Keratinocyte (primary cell): ENCODE measurements at regions not wholly inside any gene's neighbourhood (a gene's known extent, or its start where the extent isn't known, plus 50 kb on each side); places are given as distances from the start of the nearest gene placed in this dataset.

Experiments used
- CTCF ChIP-seq, 3 experiments: IDR thresholded peaks in 1 of 3; conservative IDR thresholded peaks in 1 of 3; optimal IDR thresholded peaks in 1 of 3; 2 replicates in 2 of 3; 3 replicates in 1 of 3; pipeline versions ENCODE3 to v1.5.1; 2011; ENCODE audit warnings: low read length in 3 of 3, mild to moderate bottlenecking in 3 of 3, moderate library complexity in 2 of 3, control low read depth in 1 of 3, inconsistent platforms in 1 of 3; ENCODE audit not compliant: insufficient read depth in 2 of 3; ENCODE audit errors: extremely low read depth in 1 of 3
- EZH2 ChIP-seq: IDR thresholded peaks from one replicate; pipeline ENCODE4 v1.6.1; 2012; ENCODE audit warnings: inconsistent platforms, mild to moderate bottlenecking, low read length, moderate library complexity

DNA sequence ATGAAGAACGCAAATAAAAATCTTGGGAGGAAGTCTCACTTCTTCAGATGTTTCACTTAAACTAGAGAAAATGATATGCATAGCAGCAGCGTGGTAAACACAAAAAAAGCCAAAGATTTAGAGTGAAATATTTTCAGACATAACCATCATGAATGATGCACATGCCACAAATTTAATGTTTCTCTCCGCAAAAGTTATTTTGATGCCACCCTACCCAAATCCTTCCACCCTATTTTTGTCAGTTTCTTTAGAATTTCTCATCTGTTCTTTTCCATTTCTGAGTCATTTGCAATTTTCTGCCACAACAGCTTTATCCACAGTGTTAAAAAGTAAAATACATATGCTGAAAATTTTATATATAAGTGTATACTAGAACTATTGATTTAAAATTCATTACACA lies 1663.7 kb upstream of the ADGRL3 start:
- TF ChIP-seq CTCF (optimal IDR thresholded peaks at IDR 0.05 in 1 of 3, IDR thresholded peaks at IDR 0.05 in 1 of 3, conservative IDR thresholded peaks at IDR 0.05 in 1 of 3; ENCODE audit: extremely low read depth in 1 of 3, insufficient read depth in 2 of 3, low read length in 3 of 3) = no peak
- no peak for TF ChIP-seq EZH2
